ENCODE measurements at regions not wholly inside any gene's neighbourhood (a gene's known extent, or its start where the extent isn't known, plus 50 kb on each side); places are given as distances from the start of the nearest gene placed in this dataset.

- no peak for DNase-seq
Observed at GRCh38 chr14:104448321-104448720, 131.2 kb upstream of the C14orf180 start.

- no peak for DNase-seq
Observed at GRCh38 chr14:104448721-104449120, 130.8 kb upstream of the C14orf180 start.

- DNase-seq: no peak
Observed at GRCh38 chr14:104450811-104451401, 128.7 kb upstream of the C14orf180 start.

GRCh38 chr14:104451474-104451873 lies 128.1 kb upstream of the C14orf180 start:
- no peak for DNase-seq

GRCh38 chr14:104458845-104459244 lies 120.7 kb upstream of the C14orf180 start:
- DNase-seq: no peak

GRCh38 chr14:104460791-104461651 lies 118.5 kb upstream of the C14orf180 start:
- no peak for DNase-seq

GRCh38 chr14:104461676-104462449 lies 117.7 kb upstream of the C14orf180 start:
- DNase-seq: no peak

- DNase-seq: no peak
Observed at GRCh38 chr14:104462651-104463630, 116.6 kb upstream of the C14orf180 start.

- no peak for DNase-seq
Observed at GRCh38 chr14:104464907-104465306, 114.7 kb upstream of the C14orf180 start.

GRCh38 chr14:104465482-104466390 lies 113.8 kb upstream of the C14orf180 start:
- no peak for DNase-seq

- no peak for DNase-seq
Observed at GRCh38 chr14:104467236-104467635, 112.3 kb upstream of the C14orf180 start.

GRCh38 chr14:104467641-104468040 lies 111.9 kb upstream of the C14orf180 start:
- no peak for DNase-seq

GRCh38 chr14:104469591-104469990 lies 110.0 kb upstream of the C14orf180 start:
- DNase-seq: no peak

GRCh38 chr14:104470588-104470987 lies 109.0 kb upstream of the C14orf180 start:
- DNase-seq: no peak

- DNase-seq: no peak
Observed at GRCh38 chr14:104471114-104471513, 108.5 kb upstream of the C14orf180 start.

- DNase-seq: no peak
Observed at GRCh38 chr14:104472073-104472472, 107.5 kb upstream of the C14orf180 start.

- DNase-seq: no peak
Observed at GRCh38 chr14:104472536-104473243, 106.9 kb upstream of the C14orf180 start.

- DNase-seq: no peak
Observed at GRCh38 chr14:104473244-104473565, 106.4 kb upstream of the C14orf180 start.

GRCh38 chr14:104473649-104474494 lies 105.7 kb upstream of the C14orf180 start:
- DNase-seq: no peak
